ENCODE measurements at regions not wholly inside any gene's neighbourhood (a gene's known extent, or its start where the extent isn't known, plus 50 kb on each side); places are given as distances from the start of the nearest gene placed in this dataset.

DNA sequence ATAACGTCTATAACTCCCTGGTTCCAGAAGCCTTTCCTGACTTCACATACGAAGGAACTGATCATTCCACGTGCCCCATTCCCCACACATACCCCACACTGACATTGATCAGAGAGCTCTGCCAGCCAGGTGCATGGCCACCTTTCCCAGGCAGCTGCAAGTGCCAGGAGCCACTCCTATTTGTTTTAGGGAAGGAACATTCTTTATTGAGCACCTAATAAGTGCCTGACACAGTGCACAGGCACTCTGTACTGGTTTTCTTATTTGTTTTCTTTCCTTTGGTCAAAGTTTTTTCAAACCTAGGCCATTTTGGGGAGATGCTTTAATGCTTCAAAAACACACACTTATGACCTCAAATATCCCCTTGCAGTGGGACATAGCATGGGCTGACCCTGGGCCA lies 50.0 kb downstream of the PITPNM2 start:
- no peak for TF ChIP-seq CTCF (IDR thresholded peaks at IDR 0.05; ENCODE audit: control insufficient read depth, insufficient read depth, low read depth, low read length, missing control alignments)
- DNase-seq (ENCODE audit: low read depth), result no peak
- H3K4me3 ChIP-seq (ENCODE audit: control insufficient read depth, low read depth, low read length), result no peak overlapping the region

- no peak overlapping the region for H3K4me3 ChIP-seq (ENCODE audit: control insufficient read depth, low read depth, low read length)
- DNase-seq (ENCODE audit: low read depth), result no peak
- no peak for TF ChIP-seq CTCF (IDR thresholded peaks at IDR 0.05; ENCODE audit: control insufficient read depth, insufficient read depth, low read depth, low read length, missing control alignments)
Observed at GRCh38 chr12:123100450-123100849, 50.4 kb downstream of the PITPNM2 start.

DNA sequence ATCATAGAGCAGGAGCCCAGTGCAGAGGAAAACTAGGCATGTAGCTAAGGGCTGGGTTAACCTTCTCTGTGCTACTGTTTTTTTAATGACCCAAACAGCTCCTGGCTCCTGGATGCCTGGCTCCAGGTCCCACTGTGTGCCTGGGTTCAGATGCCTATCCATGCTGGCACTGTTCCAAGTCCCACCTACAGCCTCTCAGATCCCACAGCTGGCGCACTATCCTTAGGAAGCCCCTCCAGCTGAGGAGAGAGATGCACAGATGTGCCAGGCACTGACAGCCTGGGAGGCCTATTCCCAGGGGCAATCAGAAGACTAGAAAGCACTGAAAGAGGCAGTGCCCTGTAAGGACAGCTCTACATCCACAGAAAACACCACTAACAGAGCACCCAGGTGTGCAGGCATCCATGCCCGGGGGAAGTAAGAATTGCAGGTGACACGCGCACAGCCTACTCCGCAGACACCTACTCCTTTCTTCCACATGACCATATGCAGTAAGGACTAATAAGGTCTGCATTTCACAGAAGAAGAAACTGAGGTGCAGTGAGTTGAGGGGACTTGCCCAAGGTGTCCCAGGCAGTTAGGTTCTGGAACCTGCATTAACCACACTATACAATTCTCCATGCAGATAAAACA lies 51.2 kb downstream of the PITPNM2 start:
- H3K4me3 ChIP-seq (ENCODE audit: control insufficient read depth, low read depth, low read length), result no peak overlapping the region
- no peak for DNase-seq (ENCODE audit: low read depth)
- no peak for TF ChIP-seq CTCF (IDR thresholded peaks at IDR 0.05; ENCODE audit: control insufficient read depth, insufficient read depth, low read depth, low read length, missing control alignments)

GRCh38 chr12:123098780-123099179 lies 52.1 kb downstream of the PITPNM2 start:
- no peak for DNase-seq (ENCODE audit: low read depth)
- no peak overlapping the region for H3K4me3 ChIP-seq (ENCODE audit: control insufficient read depth, low read depth, low read length)
- no peak for TF ChIP-seq CTCF (IDR thresholded peaks at IDR 0.05; ENCODE audit: control insufficient read depth, insufficient read depth, low read depth, low read length, missing control alignments)

GRCh38 chr12:123097561-123098084 lies 53.3 kb downstream of the PITPNM2 start:
- DNase-seq (ENCODE audit: low read depth), result no peak
- TF ChIP-seq CTCF (IDR thresholded peaks at IDR 0.05; ENCODE audit: control insufficient read depth, insufficient read depth, low read depth, low read length, missing control alignments), result no peak
- H3K4me3 ChIP-seq (ENCODE audit: control insufficient read depth, low read depth, low read length), result no peak overlapping the region

GRCh38 chr12:123096741-123097140 lies 54.1 kb downstream of the PITPNM2 start:
- no peak overlapping the region for H3K4me3 ChIP-seq (ENCODE audit: control insufficient read depth, low read depth, low read length)
- no peak for DNase-seq (ENCODE audit: low read depth)
- TF ChIP-seq CTCF (IDR thresholded peaks at IDR 0.05; ENCODE audit: control insufficient read depth, insufficient read depth, low read depth, low read length, missing control alignments), result no peak
